Smooth muscle cell (in vitro differentiated cells): ENCODE measurements at regions not wholly inside any gene's neighbourhood (a gene's known extent, or its start where the extent isn't known, plus 50 kb on each side); places are given as distances from the start of the nearest gene placed in this dataset.

ENCODE experiments used
- DNase-seq: peaks from one replicate; lab custom pipeline; 2025; ENCODE audit not compliant: unreplicated experiment; lab: John Stamatoyannopoulos, UW
- H2AFZ ChIP-seq: fragments of 200-600 bp; sonication (generic); 2 replicates; pipeline ENCODE4 v1.6.0; 2016; ENCODE audit warnings: antibody characterized with exemption, low read depth, mild to moderate bottlenecking
- H3F3A ChIP-seq: fragments of 200-600 bp; sonication (generic); 2 replicates; pipeline ENCODE4 v1.6.0; 2017; ENCODE audit warnings: antibody characterized with exemption, low read depth
- H3K27ac ChIP-seq: fragments of 200-600 bp; sonication (generic); 2 replicates; pipeline ENCODE4 v1.5.1; 2016; ENCODE audit warnings: low read depth, mild to moderate bottlenecking
- H3K27me3 ChIP-seq: fragments of 200-600 bp; sonication (generic); 2 replicates; pipeline ENCODE4 v1.6.1; 2016; ENCODE audit warnings: low read depth, mild to moderate bottlenecking
- H3K36me3 ChIP-seq: fragments of 200-600 bp; sonication (generic); 2 replicates; pipeline ENCODE4 v1.5.1; 2016; ENCODE audit warnings: low read depth
- H3K4me1 ChIP-seq: fragments of 200-600 bp; sonication (generic); 2 replicates; pipeline ENCODE4 v1.5.1; 2016; ENCODE audit warnings: low read depth
- H3K4me2 ChIP-seq: fragments of 200-600 bp; sonication (generic); 2 replicates; pipeline ENCODE4 v1.6.0; 2016; ENCODE audit warnings: mild to moderate bottlenecking
- H3K4me3 ChIP-seq: fragments of 200-600 bp; sonication (generic); 2 replicates; pipeline ENCODE4 v1.5.1; 2016; ENCODE audit warnings: mild to moderate bottlenecking
- H3K79me2 ChIP-seq: fragments of 200-600 bp; sonication (generic); 2 replicates; pipeline ENCODE4 v1.6.0; 2016; ENCODE audit warnings: low read depth, mild to moderate bottlenecking
- H3K9ac ChIP-seq: fragments of 200-600 bp; sonication (generic); 2 replicates; pipeline ENCODE4 v1.6.0; 2016; ENCODE audit warnings: low read depth
- H3K9me3 ChIP-seq: fragments of 200-600 bp; sonication (generic); replicated peaks from 2 replicates; pipeline ENCODE4 v1.5.1; 2016; ENCODE audit warnings: low read depth
- H4K20me1 ChIP-seq: fragments of 200-600 bp; sonication (generic); 2 replicates; pipeline ENCODE4 v1.6.0; 2016; ENCODE audit warnings: low read depth
- WGBS: methylation state at CpG from one replicate; pipeline ENCODE4 v1.1.7; 2016; ENCODE audit warnings: low lambda C conversion rate; 5-methylcytosine and 5-hydroxymethylcytosine counted together
- TF ChIP-seq, protein P1 (sequence below): fragments of 200-600 bp; sonication (generic); IDR thresholded peaks from 2 replicates; pipeline ENCODE4 v1.5.1; 2017; ENCODE audit warnings: borderline replicate concordance, mild to moderate bottlenecking, antibody characterized with exemption; ENCODE audit not compliant: insufficient read depth, poor library complexity, severe bottlenecking

DNA sequence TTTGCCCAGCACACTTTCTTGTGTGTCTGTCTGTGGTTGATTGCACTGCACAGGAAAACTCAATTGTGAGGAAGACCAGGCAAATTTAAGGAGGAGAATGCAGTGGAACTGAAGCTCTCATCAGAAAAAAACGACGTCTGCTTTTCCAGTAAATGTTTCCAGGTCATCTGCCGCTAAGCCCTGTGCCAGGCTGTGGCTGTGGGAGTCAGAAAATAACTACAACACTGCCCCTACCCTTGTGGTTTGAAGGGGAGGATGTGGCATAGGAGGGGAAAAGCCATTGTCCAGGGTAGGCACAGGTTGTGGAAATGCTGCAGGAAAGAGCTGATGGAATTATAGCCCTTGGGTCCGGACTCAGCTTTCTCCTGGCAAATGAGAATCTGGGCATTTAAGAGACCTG lies 259.7 kb upstream of the TMEM132C start:
- H2AFZ ChIP-seq: no peak overlapping the region
- peak overlapping the region; percentile 38 for H3K4me2 ChIP-seq
- no peaks in the 10 kb centered on the region for H3K9me3 ChIP-seq
- peaks cover 5% of the 10 kb centered on the region for H3F3A ChIP-seq
- no peak overlapping the region for H3K27ac ChIP-seq
- no peak overlapping the region for H3K9ac ChIP-seq
- 42% methylated on average over 4 of the region's 4 CpGs for WGBS
- TF ChIP-seq, protein P1, sequence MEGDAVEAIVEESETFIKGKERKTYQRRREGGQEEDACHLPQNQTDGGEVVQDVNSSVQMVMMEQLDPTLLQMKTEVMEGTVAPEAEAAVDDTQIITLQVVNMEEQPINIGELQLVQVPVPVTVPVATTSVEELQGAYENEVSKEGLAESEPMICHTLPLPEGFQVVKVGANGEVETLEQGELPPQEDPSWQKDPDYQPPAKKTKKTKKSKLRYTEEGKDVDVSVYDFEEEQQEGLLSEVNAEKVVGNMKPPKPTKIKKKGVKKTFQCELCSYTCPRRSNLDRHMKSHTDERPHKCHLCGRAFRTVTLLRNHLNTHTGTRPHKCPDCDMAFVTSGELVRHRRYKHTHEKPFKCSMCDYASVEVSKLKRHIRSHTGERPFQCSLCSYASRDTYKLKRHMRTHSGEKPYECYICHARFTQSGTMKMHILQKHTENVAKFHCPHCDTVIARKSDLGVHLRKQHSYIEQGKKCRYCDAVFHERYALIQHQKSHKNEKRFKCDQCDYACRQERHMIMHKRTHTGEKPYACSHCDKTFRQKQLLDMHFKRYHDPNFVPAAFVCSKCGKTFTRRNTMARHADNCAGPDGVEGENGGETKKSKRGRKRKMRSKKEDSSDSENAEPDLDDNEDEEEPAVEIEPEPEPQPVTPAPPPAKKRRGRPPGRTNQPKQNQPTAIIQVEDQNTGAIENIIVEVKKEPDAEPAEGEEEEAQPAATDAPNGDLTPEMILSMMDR: no peak
- no peaks in the 10 kb centered on the region for H4K20me1 ChIP-seq
- no peaks in the 10 kb centered on the region for H3K27me3 ChIP-seq
- no peaks in the 10 kb centered on the region for H3K36me3 ChIP-seq
- H3K4me3 ChIP-seq: no peak overlapping the region
- H3K4me1 ChIP-seq: no peaks in the 10 kb centered on the region
- H3K79me2 ChIP-seq: no peaks in the 10 kb centered on the region
- DNase-seq: no peak

DNA sequence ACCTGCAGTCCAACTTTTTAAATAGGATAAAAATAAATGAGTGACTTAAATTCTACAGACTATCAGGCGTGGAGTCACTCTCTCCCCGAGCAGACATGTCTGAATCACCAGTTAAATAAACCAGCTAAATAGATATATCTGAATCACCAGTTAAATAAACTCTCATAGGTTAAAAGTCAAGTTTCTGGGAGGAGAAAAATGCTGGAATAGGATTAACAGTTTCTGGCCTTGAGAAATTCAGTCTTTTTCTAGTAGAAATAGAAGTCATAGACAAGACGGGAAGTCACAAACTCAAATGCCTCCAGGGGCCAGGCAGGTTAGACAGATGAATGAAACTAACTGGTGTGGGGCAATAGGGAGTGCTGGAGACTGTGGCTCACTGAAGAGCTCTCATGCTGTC lies 258.6 kb upstream of the TMEM132C start:
- Histone ChIP-seq H3K9me3 (no peaks in the 10 kb centered on the region), H3K9ac (no peak overlapping the region), H3K36me3 (no peaks in the 10 kb centered on the region), H4K20me1 (no peaks in the 10 kb centered on the region), H3K27me3 (no peaks in the 10 kb centered on the region), H3K79me2 (no peaks in the 10 kb centered on the region), H3F3A (peaks cover 5% of the 10 kb centered on the region), H3K4me2 (peak overlapping the region; percentile 38), H3K4me3 (no peak overlapping the region), H3K27ac (peak overlapping the region; percentile 22), H3K4me1 (no peaks in the 10 kb centered on the region), H2AFZ (no peak overlapping the region)
- DNase-seq: no peak
- TF ChIP-seq, protein P1: no peak
- 24% methylated on average over 3 of the region's 3 CpGs for WGBS

DNA sequence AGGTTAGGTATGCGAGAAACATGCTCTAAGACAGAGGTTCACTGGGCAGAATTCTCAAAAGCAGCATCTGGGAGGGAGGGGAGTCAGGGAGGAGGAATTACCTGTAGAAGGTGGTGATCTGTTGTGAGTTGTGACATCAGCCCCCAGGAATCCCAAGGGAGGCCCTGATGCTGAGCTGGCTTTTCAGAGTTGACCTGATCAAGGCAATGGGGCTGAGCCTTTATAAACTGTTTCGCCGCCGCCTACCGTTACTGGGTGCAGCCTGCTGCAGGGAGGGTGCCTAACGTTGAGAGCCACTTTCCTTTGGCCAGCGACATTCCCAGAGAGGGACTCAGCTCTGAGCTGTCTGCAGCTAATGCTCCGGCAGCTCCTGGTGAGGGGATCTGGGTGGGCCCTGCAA lies 257.9 kb upstream of the TMEM132C start:
- TF ChIP-seq, protein P1: no peak
- peaks cover 5% of the 10 kb centered on the region for H3F3A ChIP-seq
- no peak overlapping the region for H3K27ac ChIP-seq
- H3K79me2 ChIP-seq: no peaks in the 10 kb centered on the region
- H3K9me3 ChIP-seq: no peaks in the 10 kb centered on the region
- H3K9ac ChIP-seq: no peak overlapping the region
- H2AFZ ChIP-seq: no peak overlapping the region
- DNase-seq: no peak
- H3K4me2 ChIP-seq: no peak overlapping the region
- H4K20me1 ChIP-seq: no peaks in the 10 kb centered on the region
- no peaks in the 10 kb centered on the region for H3K27me3 ChIP-seq
- 39% methylated on average over 8 of the region's 8 CpGs for WGBS
- no peak overlapping the region for H3K4me3 ChIP-seq
- H3K36me3 ChIP-seq: no peaks in the 10 kb centered on the region
- H3K4me1 ChIP-seq: no peaks in the 10 kb centered on the region

DNA sequence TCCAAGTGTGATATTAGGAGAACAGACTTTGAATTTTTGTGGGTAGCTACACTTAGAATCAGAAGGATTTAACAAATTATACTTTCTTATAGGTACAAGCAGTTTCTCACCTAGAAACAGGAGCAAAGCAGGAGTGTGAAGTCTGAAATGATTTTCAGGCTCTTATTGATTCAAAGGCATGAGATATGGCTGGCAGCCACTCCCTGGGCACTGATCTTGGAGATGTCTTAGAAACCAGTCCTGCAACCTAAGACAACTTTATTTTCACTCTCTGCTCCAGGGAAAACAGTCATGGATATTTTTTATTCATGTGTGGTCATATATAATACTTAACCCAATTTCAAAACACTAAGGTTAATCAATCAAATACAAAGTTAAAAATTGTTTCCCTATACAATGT lies 254.9 kb upstream of the TMEM132C start:
- Histone ChIP-seq H3K27me3 (no peaks in the 10 kb centered on the region), H3K9ac (no peak overlapping the region), H3K4me1 (no peaks in the 10 kb centered on the region), H2AFZ (no peak overlapping the region), H3K79me2 (no peaks in the 10 kb centered on the region), H3K4me2 (no peak overlapping the region), H3K4me3 (no peak overlapping the region), H3K27ac (no peak overlapping the region), H3K9me3 (no peaks in the 10 kb centered on the region), H3K36me3 (no peaks in the 10 kb centered on the region), H3F3A (peaks cover 5% of the 10 kb centered on the region), H4K20me1 (no peaks in the 10 kb centered on the region)
- no peak for DNase-seq
- TF ChIP-seq, protein P1: no peak
